ENCODE measurements at regions not wholly inside any gene's neighbourhood (a gene's known extent, or its start where the extent isn't known, plus 50 kb on each side); places are given as distances from the start of the nearest gene placed in this dataset.

DNA sequence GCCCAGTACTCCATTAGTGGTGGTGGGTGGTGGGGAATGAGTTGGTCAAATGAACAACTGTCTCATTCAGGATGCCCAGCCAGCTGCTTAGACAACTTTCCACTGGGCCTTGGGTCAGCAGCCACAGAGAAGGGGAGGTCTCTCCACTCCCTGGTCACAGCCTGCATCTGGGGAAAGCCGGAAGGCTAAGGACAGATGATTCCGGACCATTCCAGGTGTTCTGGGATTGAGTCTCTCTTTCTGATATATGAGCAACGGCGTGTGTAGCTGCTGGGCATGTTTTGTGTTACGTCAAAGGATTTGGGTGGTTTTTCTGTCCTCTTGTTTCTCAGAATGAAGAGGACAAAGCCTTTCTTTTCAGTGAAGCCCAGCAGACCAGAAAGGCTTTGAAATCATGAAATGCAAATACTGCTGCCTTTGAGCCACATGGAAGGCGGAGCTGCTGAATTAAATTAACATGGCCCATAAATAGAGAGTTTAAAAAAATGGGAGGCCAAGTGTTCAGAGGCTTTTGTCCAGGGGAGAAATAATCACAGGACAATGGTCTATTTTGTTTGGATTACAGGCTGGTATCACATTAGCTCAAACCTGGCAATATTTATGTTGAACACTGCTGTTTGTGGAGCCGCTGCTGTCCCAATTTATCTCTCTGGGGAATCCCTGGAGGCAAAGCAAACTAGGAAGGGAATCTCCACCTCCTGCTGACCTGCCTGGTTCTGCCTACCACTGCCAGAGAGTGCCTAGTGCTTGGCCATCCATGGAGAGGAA, 234.4 kb upstream of the E2F8 start:
- ChIA-PET POLR2A (no interaction called here), CTCF (no interaction called here)
- Mint-ChIP-seq H3K36me3 (ENCODE audit: insufficient read depth, unreplicated experiment) (peaks cover 5% of the 10 kb centered on the region), H3K9me3 (ENCODE audit: unreplicated experiment) (no peaks in the 10 kb centered on the region), H3K27ac (ENCODE audit: unreplicated experiment) (no peak overlapping the region), H3K27me3 (ENCODE audit: insufficient read depth, unreplicated experiment) (no peaks in the 10 kb centered on the region), H3K4me3 (ENCODE audit: unreplicated experiment) (no peak overlapping the region), H3K4me1 (ENCODE audit: low read depth, unreplicated experiment) (no peaks in the 10 kb centered on the region)
- Histone ChIP-seq H3K27me3 (replicated peaks; ENCODE audit: control insufficient read depth, insufficient read depth, low read length) (no peaks in the 10 kb centered on the region), H3K9me3 (no peaks in the 10 kb centered on the region), H3K36me3 (ENCODE audit: control insufficient read depth, insufficient read depth, low read length) (no peaks in the 10 kb centered on the region), H3K4me3 (ENCODE audit: low read depth, low read length) (no peak overlapping the region), H3K4me1 (no peaks in the 10 kb centered on the region; the same call in 1 of the 2 replicates)
- no peak for DNase-seq
- no TSS peak for BruUV-seq (replicated peaks)
- intact Hi-C loops (cut with micrococcal nuclease; ENCODE audit: unreplicated experiment) = no loop called here
- TF ChIP-seq CTCF (IDR thresholded peaks at IDR 0.05; ENCODE audit: insufficient read depth in 1 of 2, low read depth in 1 of 2, low read length in 1 of 2, severe bottlenecking in 1 of 2, unreplicated experiment in 1 of 2) = no peak

DNA sequence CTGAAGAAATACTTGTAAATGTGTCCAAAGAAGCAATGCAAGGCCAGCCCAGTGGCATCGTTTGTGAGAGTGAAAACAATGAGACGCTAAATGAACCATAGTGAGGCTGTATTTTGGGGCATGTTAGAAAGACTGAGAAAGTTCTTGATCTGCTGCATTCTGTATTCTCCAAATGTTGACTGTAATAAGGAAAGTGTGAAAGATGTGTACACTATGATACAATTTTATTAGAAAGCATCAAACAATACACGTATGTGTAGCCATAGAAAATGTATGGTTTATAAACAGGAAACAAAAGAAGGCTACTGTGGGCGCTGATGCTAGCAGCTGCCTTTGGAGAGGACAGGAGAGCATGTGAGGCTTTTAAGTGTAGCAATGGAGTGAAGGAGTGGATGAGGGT, 233.5 kb upstream of the E2F8 start:
- no peaks in the 10 kb centered on the region for H3K27me3 ChIP-seq (replicated peaks; ENCODE audit: control insufficient read depth, insufficient read depth, low read length)
- no TSS peak for BruUV-seq (replicated peaks)
- H3K4me1 Mint-ChIP-seq (ENCODE audit: low read depth, unreplicated experiment) = no peaks in the 10 kb centered on the region
- no peak overlapping the region for H3K27ac Mint-ChIP-seq (ENCODE audit: unreplicated experiment)
- ChIA-PET CTCF (no interaction called here), POLR2A (no interaction called here)
- H3K4me3 Mint-ChIP-seq (ENCODE audit: unreplicated experiment) = no peak overlapping the region
- peaks cover 5% of the 10 kb centered on the region for H3K36me3 Mint-ChIP-seq (ENCODE audit: insufficient read depth, unreplicated experiment)
- H3K4me1 ChIP-seq = no peaks in the 10 kb centered on the region; the same call in 1 of the 2 replicates
- no peaks in the 10 kb centered on the region for H3K36me3 ChIP-seq (ENCODE audit: control insufficient read depth, insufficient read depth, low read length)
- H3K4me3 ChIP-seq (ENCODE audit: low read depth, low read length) = no peak overlapping the region
- DNase-seq = no peak
- no peaks in the 10 kb centered on the region for H3K9me3 Mint-ChIP-seq (ENCODE audit: unreplicated experiment)
- intact Hi-C loops (cut with micrococcal nuclease; ENCODE audit: unreplicated experiment) = no loop called here
- no peaks in the 10 kb centered on the region for H3K9me3 ChIP-seq
- no peak for TF ChIP-seq CTCF (IDR thresholded peaks at IDR 0.05; ENCODE audit: insufficient read depth in 1 of 2, low read depth in 1 of 2, low read length in 1 of 2, severe bottlenecking in 1 of 2, unreplicated experiment in 1 of 2)
- H3K27me3 Mint-ChIP-seq (ENCODE audit: insufficient read depth, unreplicated experiment) = no peaks in the 10 kb centered on the region

- intact Hi-C loops (cut with micrococcal nuclease; ENCODE audit: unreplicated experiment) = no loop called here
- peaks cover 5% of the 10 kb centered on the region for H3K36me3 Mint-ChIP-seq (ENCODE audit: insufficient read depth, unreplicated experiment)
- H3K27me3 Mint-ChIP-seq (ENCODE audit: insufficient read depth, unreplicated experiment) = peaks cover 5% of the 10 kb centered on the region
- no peaks in the 10 kb centered on the region for H3K9me3 ChIP-seq
- H3K27me3 ChIP-seq (replicated peaks; ENCODE audit: control insufficient read depth, insufficient read depth, low read length) = no peaks in the 10 kb centered on the region
- no peak overlapping the region for H3K27ac Mint-ChIP-seq (ENCODE audit: unreplicated experiment)
- no peak overlapping the region for H3K4me3 Mint-ChIP-seq (ENCODE audit: unreplicated experiment)
- POLR2A ChIA-PET = no interaction called here
- no peaks in the 10 kb centered on the region for H3K36me3 ChIP-seq (ENCODE audit: control insufficient read depth, insufficient read depth, low read length)
- H3K4me3 ChIP-seq (ENCODE audit: low read depth, low read length) = no peak overlapping the region
- CTCF ChIA-PET = no interaction called here
- no peaks in the 10 kb centered on the region for H3K4me1 ChIP-seq
- H3K4me1 Mint-ChIP-seq (ENCODE audit: low read depth, unreplicated experiment) = no peaks in the 10 kb centered on the region
- TF ChIP-seq CTCF (IDR thresholded peaks at IDR 0.05; ENCODE audit: insufficient read depth in 1 of 2, low read depth in 1 of 2, low read length in 1 of 2, severe bottlenecking in 1 of 2, unreplicated experiment in 1 of 2) = no peak
- no peaks in the 10 kb centered on the region for H3K9me3 Mint-ChIP-seq (ENCODE audit: unreplicated experiment)
- no TSS peak for BruUV-seq (replicated peaks)
- DNase-seq = no peak
Measured at GRCh38 chr11:19472679-19473078, 231.9 kb upstream of the E2F8 start.

Data from Caco-2 (cell line).